ENCODE measurements at regions not wholly inside any gene's neighbourhood (a gene's known extent, or its start where the extent isn't known, plus 50 kb on each side); places are given as distances from the start of the nearest gene placed in this dataset.
"Not testable (repeated sequence)": the region's sequence is repeated elsewhere in the genome, so short reads cannot be mapped to it uniquely, and the experiment has no call there.

DNA sequence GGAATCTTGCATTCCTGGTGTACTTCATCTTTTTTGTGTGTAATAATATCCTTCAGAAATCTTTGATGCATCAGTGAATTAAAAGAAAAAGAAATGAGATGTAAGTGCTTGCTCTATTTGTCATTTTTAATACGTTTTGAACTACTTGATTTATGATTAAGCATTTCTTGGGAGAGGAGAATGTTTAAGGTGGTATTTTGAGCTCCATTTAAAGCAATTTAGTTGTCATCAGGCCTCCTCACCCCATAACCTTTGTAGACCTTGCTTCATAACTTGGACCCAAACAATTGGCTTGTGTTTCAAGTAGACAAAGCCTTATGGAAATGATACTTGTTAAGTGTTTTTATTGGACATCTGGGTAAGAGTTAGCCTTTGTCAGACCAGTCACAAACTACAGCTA, 87.1 kb upstream of the VEPH1 start:
- FAIRE-seq, result no peak
- DNase-seq (ENCODE audit: insufficient read length, low spot score), result no peak

DNA sequence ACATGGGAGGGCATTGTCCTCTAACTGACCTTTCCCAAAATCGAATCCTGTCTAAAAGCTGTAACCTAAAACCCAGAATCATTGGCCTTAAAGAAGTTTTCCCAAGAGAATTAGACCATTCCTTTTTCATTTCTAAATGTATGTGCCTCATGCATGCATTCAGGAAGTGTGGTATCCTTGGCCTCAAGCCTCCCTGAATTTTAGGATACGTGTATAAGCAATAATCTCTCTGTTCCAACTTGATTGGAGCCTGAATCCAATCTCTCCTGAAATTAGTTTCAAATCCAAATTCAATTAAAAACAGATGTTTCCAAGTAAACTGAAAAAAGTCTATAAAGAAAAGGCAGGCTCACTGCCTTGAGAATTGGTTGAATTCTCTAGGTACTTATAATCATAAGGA, 86.0 kb upstream of the VEPH1 start:
- DNase-seq (ENCODE audit: insufficient read length, low spot score) (no peak), FAIRE-seq (no peak)

DNA sequence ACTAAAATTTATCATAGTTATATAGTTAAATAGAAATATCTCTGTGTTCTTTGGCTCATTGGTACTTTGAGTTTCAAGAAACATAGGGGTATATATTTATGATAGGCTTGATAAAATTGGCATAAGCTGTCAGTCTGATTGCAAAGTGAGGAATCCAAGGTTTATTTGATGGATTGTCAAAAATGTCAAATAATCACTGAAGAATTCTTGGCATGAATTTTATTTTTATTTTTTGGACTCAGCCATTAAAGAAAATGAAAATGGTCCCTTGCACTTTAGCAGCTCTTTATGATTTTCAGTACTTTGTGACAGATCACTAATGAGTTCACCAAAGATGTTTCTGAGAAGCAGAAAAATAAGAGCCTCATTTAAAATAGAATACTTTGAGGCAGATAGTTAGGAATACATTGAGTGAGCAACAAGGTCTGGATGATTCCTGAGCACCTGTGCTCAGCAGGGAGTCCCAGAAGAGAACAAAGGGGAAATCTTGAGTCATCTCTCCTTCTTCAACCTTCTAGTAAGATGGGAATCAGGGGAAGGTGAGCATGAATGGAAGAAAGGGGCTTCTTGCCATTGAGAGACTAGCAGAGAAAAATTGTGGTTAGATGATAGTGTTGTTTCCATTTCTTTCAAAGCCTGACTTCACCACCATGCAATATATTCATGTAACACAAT, 85.3 kb upstream of the VEPH1 start:
- no peak for DNase-seq (ENCODE audit: insufficient read length, low spot score)
- no peak for FAIRE-seq

DNA sequence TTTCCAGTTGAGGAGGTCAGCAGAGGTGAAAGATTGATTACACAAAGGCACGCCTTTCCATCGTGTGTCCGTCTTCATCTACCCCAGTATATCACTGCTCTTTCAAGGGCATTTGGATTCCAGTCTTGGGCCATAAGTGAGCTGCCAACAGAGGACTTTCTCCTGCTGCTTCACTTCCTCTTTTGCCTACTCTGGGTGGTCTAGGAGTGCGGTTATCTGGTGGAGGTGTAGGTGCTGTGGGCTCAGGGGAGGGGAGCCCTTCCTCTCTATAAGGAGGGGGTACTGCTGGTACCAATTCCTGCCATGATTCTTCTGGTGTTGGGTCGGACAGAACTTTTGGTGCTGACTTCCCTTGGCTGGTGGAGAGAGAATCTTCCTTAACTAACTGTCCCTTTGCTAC, 83.1 kb upstream of the VEPH1 start:
- FAIRE-seq (no peak), DNase-seq (ENCODE audit: insufficient read length, low spot score) (no peak)

DNA sequence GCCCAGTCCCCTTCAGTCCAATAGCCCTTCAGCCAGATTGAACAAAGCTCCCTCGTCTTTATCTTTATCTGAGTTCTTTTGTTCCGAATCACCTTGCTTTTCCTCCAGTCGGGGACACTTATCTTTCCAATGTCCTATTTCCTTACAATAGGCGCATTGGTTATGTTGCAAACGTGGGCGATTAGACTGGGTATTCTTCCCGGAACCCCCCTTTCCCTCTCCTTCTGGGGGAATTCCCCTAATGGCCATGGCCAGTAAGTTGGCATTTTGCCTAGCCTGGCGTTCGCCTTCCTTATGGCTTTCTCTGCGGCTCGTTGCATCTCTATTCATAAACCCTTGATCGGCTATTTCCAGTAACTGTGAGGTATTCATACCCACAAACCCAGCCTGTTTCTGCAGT, 82.2 kb upstream of the VEPH1 start:
- FAIRE-seq (no peak), DNase-seq (ENCODE audit: insufficient read length, low spot score) (no peak)

DNA sequence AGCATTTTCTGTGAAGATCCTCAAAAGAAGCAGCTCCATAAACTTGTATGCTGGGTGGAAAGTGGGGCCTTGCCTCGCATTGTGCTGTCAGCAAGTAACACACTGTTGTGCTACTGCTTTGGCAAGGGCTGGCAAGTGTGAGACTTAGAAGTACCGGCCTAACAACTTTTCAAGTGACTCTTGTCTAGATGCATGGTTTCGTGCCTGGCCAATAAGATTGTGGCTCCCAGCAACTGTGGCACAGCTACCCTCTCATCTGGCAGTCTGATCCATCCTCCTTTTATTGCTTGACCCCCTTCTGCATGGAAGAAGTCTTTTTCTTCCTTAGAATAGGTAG, 79.4 kb upstream of the VEPH1 start:
- DNase-seq (ENCODE audit: insufficient read length, low spot score), result no peak
- no peak for FAIRE-seq

DNA sequence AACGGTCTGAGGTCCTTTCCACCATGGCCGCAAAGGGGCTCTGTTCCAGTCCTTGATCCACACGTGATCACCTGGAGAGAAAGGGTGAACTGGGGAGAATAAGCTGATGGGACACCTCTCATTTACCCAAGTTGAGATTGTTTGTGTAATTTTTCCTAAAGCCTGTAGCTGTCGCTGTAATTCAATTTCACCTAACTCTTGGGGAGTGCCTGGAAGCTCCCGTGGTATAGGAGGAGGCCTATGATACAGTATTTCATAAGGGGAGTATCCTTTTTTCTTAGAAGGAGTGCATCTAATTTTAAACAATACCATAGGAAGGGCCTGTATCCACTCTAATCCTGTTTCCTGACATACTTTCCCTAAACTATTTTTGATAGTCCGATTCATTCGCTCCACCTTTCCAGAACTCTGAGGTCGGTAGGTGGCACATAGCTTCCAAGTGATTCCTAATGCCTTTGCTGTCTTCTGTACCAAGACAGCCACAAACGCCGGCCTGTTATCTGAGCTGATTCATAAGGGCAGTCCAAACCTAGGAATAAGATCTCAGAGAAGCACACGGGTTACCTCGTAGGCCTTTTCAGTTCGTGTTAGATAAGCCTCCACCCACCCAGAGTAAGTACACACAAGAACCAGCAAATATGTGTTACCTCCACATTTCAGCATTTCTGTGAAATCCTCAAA, 78.9 kb upstream of the VEPH1 start:
- not testable (repeated sequence) for FAIRE-seq; DNase-seq (ENCODE audit: insufficient read length, low spot score)

DNA sequence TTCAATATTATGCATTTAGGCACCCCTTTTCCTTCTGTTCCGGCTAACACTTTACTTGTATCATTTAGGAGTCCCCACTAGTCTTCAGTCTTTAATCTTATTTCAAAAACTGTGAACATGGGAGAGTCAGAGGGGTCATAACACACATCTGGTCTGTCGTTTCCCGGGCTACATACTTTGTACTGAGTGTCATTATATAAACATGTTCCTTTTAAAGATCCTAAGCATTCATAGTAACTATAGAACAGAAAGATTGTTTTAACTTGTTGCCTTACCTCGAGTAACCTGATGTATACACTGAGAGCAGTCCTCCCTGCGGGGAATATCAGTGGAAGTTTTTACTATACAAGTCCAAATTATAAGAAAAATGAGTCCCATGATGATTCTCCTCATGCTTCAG, 78.2 kb upstream of the VEPH1 start:
- FAIRE-seq, result no peak
- no peak for DNase-seq (ENCODE audit: insufficient read length, low spot score)

DNA sequence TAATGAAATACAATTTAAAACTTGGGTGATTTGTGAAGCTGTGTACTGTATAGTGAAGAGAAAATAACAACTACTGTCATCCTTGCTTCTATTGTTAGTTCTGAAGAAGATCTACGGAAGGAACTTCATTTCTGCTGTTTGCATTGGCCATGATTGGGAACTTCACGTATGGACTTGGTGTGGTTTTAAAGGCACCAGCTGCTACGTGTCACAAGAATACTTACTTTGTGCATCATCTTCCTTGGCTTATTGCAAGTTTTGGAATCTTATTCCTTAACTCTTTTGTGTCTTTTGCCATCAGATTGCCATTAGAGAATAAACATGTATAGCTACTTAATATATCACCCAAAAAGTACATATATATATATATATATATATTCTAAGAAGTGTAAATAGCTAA, 75.0 kb upstream of the VEPH1 start:
- FAIRE-seq, result peak; percentile 18

DNA sequence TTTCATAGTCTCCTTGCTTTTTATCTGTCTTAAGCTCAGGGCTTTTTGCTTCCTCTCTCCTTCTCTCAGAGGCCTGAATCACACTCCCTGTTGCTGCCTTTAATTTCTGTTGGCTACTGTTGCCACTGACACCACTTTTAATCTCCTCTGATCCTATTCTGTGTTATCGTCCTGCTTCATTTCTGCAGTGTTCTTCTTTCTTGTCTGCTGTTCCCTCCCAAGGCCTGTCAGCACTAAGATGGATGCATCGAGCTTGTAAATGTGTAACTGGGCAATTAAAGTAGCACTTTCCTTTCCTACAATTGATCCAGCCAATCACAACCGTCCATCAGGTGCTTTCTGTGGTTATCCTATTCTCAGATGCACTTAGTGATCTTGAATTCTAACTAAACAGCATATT, 71.3 kb upstream of the VEPH1 start:
- DNase-seq (ENCODE audit: insufficient read length, low spot score), result no peak
- FAIRE-seq, result no peak

More for the DNA sequence above, 75.0 kb upstream of the VEPH1 start:
- no peak for DNase-seq (ENCODE audit: insufficient read length, low spot score)

DNA sequence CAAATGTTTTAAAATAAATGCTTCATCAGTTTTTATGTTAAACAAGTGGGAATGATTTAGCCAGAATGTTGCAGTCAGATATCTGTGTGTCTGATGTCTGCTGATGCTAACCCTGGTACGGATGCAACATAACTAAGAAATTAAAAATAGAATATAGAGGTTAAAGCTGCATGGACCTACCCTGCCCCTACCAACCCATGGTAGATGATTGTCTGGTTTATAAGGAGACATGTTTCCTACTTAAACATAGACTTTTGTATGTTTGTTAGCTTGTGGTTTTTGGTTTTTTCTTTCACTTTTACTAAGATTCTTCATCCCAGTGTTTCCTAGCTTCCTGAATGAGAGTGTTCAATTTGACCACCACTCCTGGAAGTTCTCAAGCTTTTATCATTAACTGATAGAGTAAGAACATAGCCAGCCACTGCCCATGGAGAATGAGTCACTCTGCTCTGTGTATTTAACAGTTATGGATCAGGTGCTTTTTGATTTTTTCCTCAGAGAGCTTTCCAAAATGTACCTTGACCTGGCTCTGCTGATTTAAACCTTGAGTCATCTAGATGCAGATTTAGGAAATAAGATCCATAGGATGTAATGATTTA, 70.7 kb upstream of the VEPH1 start:
- DNase-seq (ENCODE audit: insufficient read length, low spot score), result no peak
- no peak for FAIRE-seq

DNA sequence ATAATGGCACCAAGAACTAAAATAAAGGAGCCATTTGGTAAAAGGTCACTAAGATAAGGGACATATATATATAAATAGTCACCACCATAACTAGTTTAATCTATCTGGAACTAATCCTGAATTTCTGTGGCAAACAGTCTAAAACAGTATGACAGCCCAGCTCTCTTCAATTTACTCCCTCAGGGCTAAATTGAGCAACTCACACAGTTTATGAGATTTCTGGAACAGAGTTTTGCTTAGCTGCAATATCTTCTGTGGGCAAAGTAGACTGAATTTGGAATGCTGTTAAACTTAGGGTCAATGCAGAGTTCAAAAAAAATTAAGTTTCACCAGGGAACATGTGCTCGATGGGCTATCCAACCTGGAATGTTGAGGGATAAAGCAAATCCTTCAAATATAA, 70.1 kb upstream of the VEPH1 start:
- no peak for DNase-seq (ENCODE audit: insufficient read length, low spot score)
- no peak for FAIRE-seq

DNA sequence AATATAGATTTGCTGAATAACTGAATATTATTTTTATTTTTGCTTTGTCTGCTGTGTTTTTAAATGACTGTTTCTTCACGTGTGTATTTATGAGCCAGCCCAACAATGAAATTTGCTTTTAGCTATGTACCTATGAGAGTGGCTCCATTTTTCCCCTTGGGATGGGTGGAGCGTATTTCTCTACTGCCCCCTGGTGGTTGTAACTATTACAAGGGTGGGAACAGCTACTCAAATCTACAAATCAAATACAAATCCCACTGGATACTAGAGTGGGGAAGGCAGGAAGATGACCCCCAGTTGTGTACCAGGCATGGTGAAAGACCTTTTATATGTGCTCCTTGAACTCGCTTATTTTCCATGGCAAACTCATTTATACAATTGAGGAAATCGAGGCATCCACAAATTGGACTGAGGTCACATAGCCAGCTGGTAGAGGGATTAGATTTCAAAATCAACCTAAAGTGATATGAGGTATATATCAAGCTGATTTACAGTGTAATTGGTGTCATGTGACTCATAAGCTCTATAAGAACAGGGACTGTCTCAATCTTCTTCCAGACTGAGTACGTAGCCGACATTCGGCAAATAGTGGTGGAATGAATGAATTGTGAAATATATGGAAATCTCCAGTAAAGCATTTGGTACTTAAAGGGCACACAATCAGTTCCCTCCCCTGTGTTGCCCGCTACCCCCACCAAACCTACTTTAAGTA, 69.5 kb upstream of the VEPH1 start:
- FAIRE-seq, result peak; percentile 51
- DNase-seq (ENCODE audit: insufficient read length, low spot score), result peak; percentile 13

DNA sequence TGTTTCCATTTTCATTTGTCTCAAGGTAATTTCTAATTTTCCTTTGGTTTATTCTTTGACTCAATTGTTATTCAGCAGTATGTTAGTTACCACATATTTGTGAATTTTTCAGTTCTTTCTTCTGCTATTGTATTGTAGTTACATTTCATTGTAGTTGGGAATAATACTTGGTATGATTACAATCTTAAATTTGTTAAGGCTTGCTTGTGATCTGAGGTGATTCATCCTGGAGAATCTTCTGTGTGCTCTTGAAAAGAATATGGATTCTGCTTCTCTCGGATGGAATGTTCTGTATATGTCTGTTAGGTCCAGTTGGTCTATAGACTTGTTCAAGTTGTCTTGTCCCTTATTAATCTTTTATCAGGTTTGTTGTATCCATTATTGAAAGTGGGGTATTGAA, 63.4 kb upstream of the VEPH1 start:
- FAIRE-seq, result no peak

DNA sequence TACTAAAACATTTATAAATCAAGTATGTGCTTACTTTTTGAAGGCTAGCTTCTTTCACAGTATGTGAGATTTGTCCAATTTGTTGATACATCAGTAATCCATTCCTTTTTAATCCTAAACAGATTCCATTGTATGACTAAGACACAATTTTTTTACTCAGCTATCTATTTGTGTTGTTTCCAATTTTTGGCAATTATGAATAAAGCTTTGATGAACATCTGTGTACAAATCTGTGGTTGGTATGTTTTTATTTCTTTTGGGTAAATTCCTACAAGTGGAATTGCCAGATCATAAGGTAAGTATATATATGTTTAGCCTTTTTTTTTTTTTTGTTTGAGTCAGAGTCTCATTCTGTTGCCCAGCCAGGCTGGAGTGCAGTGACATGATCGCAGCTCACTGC, 56.2 kb upstream of the VEPH1 start:
- no peak for FAIRE-seq
- no peak for DNase-seq (ENCODE audit: insufficient read length, low spot score)

More for the DNA sequence above, 63.4 kb upstream of the VEPH1 start:
- no peak for DNase-seq (ENCODE audit: insufficient read length, low spot score)

Data from GM19239 (cell line).